Activated CD8-positive, alpha-beta T cell treated with anti-CD3 and anti-CD28 coated beads for 36 hours (primary cell): ENCODE measurements at regions not wholly inside any gene's neighbourhood (a gene's known extent, or its start where the extent isn't known, plus 50 kb on each side); places are given as distances from the start of the nearest gene placed in this dataset.

Source experiments
- ATAC-seq: fragments of 200-7000 bp; cut with Tn5 transposase; one replicate; pipeline ENCODE4 v1.10.0; 2021; ENCODE audit warnings: mild to moderate bottlenecking, moderate library complexity
- CTCF ChIA-PET: fragments of 350-600 bp; sonication (Branson Sonifier 250); formaldehyde crosslinking; loops from one replicate; lab custom pipeline; 2021; ENCODE audit warnings: antibody characterized with exemption; lab: Charles Lee
- POLR2A ChIA-PET: fragments of 350-600 bp; sonication (Branson Sonifier 250); formaldehyde crosslinking; loops from one replicate; lab custom pipeline; 2021; ENCODE audit warnings: antibody characterized with exemption; lab: Charles Lee
- DNase-seq: peaks from one replicate; pipeline ENCODE4 v3.0.0-alpha.2; 2020
- H3K27ac Mint-ChIP-seq: one replicate; pipeline ENCODE4 v1.8.0; 2021; ENCODE audit warnings: mild to moderate bottlenecking, mixed read lengths
- H3K27me3 Mint-ChIP-seq: one replicate; pipeline ENCODE4 v1.8.0; 2021; ENCODE audit warnings: mixed read lengths
- H3K36me3 Mint-ChIP-seq: one replicate; pipeline ENCODE4 v1.8.0; 2021; ENCODE audit warnings: low read depth, mixed read lengths
- H3K4me1 Mint-ChIP-seq: one replicate; pipeline ENCODE4 v1.8.0; 2021; ENCODE audit warnings: low read depth, mixed read lengths
- H3K4me3 Mint-ChIP-seq: one replicate; pipeline ENCODE4 v1.8.0; 2021; ENCODE audit warnings: mild to moderate bottlenecking, moderate library complexity, mixed read lengths
- H3K9me3 Mint-ChIP-seq: one replicate; pipeline ENCODE4 v1.8.0; 2021; ENCODE audit warnings: mixed read lengths
- CTCF ChIP-seq: fragments of 200-600 bp; IDR thresholded peaks from one replicate; pipeline ENCODE4 v1.8.0; 2022; ENCODE audit warnings: antibody characterized with exemption, mild to moderate bottlenecking
- intact Hi-C: fragments of 100-400 bp; cut with micrococcal nuclease; formaldehyde crosslinking; loops from one replicate; pipeline ENCODE4 v1.10.0; 2022

DNA sequence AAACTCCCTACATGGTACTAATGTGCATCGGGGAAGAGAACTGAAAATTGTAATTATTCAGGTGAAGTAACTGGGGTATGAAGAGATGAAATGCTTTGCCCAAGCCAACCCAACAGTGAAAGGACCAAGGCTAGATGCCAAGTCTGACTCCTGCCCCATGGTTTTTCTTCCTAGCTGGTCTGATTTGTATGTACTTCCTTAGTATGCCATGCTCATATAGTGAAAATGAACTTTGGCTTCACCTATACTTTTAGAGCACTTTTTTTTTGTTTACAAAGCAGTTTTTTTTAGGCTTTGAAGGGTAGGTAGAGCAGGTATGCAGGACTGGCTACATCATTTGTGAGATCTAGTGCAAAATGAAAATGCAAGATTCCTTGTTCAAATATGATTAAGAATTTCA lies 359.4 kb upstream of the RIOK2 start:
- Mint-ChIP-seq H3K36me3 (no peaks in the 10 kb centered on the region), H3K4me3 (no peak overlapping the region), H3K27ac (no peak overlapping the region), H3K27me3 (no peaks in the 10 kb centered on the region), H3K9me3 (no peaks in the 10 kb centered on the region), H3K4me1 (peaks cover 4% of the 10 kb centered on the region)
- POLR2A ChIA-PET = no interaction called here
- no peak for ATAC-seq
- no peak for TF ChIP-seq CTCF
- CTCF ChIA-PET = no interaction called here
- intact Hi-C loops = no loop called here
- no peak for DNase-seq

DNA sequence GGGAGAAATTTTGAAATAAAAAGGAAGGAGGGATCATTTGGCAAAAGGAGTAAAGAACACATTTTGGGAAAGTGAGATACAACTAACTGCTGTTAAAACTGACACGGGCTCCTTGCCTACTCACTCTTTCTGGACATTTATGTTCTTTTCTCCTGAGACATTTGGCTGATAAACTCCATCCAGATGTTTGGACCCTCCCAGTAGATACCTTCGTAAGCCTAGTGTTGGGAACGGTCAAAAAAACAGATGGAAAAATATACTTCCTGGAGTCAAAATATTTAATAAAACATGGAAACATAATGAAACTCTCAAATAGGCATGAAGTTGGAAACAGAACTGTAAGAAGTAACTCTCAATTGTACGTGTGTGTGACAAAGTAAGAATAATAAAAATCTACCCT lies 360.1 kb upstream of the RIOK2 start:
- no peak for TF ChIP-seq CTCF
- Mint-ChIP-seq H3K36me3 (no peaks in the 10 kb centered on the region), H3K27me3 (no peaks in the 10 kb centered on the region), H3K4me3 (no peak overlapping the region), H3K4me1 (peaks cover 8% of the 10 kb centered on the region), H3K9me3 (no peaks in the 10 kb centered on the region), H3K27ac (no peak overlapping the region)
- intact Hi-C loops = no loop called here
- CTCF ChIA-PET = no interaction called here
- POLR2A ChIA-PET = no interaction called here
- DNase-seq = no peak
- no peak for ATAC-seq

DNA sequence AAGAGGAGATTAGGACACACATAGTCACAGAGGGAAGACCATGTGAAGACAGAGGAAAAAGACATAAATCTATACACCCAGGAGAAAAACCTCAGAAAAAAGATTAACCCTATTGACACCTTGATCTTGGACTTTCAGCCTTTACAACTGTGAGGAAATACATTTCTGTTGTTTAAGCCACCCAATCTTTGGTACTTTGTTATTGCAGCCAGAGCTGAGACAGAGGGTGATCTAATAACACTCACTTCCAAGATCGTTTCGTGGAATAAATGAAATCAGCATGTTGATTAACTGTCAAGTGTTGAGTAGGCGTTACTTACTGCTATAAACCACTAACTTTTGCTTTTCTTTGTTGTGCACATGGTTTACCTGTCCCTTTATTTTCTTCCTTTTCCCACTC lies 361.2 kb upstream of the RIOK2 start:
- H3K36me3 Mint-ChIP-seq = no peaks in the 10 kb centered on the region
- H3K4me1 Mint-ChIP-seq = peaks cover 15% of the 10 kb centered on the region
- ATAC-seq (no peak), DNase-seq (no peak)
- no peak overlapping the region for H3K27ac Mint-ChIP-seq
- no peak for TF ChIP-seq CTCF
- H3K27me3 Mint-ChIP-seq = no peaks in the 10 kb centered on the region
- CTCF ChIA-PET = interaction anchor here (1.4 kb wide), 1 partner anchor 11 kb away, joined by 4 read pairs; no protein-coding TSS in a partner anchor
- no peak overlapping the region for H3K4me3 Mint-ChIP-seq
- POLR2A ChIA-PET = no interaction called here
- intact Hi-C loops = no loop called here
- no peaks in the 10 kb centered on the region for H3K9me3 Mint-ChIP-seq

- Mint-ChIP-seq H3K4me3 (no peak overlapping the region), H3K36me3 (no peaks in the 10 kb centered on the region), H3K27me3 (no peaks in the 10 kb centered on the region), H3K9me3 (no peaks in the 10 kb centered on the region), H3K27ac (no peak overlapping the region), H3K4me1 (peaks cover 15% of the 10 kb centered on the region)
- intact Hi-C loops = no loop called here
- TF ChIP-seq CTCF = no peak
- ChIA-PET POLR2A (no interaction called here), CTCF (interaction anchor here (1.4 kb wide), 1 partner anchor 11 kb away, joined by 4 read pairs; no protein-coding TSS in a partner anchor)
- DNase-seq (no peak), ATAC-seq (no peak)
Observed at GRCh38 chr5:97544678-97545077, 361.6 kb upstream of the RIOK2 start.

GRCh38 chr5:97545446-97545845 lies 362.4 kb upstream of the RIOK2 start:
- Mint-ChIP-seq H3K9me3 (no peaks in the 10 kb centered on the region), H3K36me3 (no peaks in the 10 kb centered on the region), H3K4me3 (no peak overlapping the region), H3K27ac (no peak overlapping the region), H3K4me1 (peaks cover 15% of the 10 kb centered on the region), H3K27me3 (no peaks in the 10 kb centered on the region)
- ATAC-seq (no peak), DNase-seq (no peak)
- ChIA-PET POLR2A (no interaction called here), CTCF (interaction anchor here (1.4 kb wide), 1 partner anchor 12 kb away, joined by 4 read pairs; no protein-coding TSS in a partner anchor)
- intact Hi-C loops = no loop called here
- TF ChIP-seq CTCF = no peak
